Neural progenitor cell (in vitro differentiated cells): ENCODE measurements at regions not wholly inside any gene's neighbourhood (a gene's known extent, or its start where the extent isn't known, plus 50 kb on each side); places are given as distances from the start of the nearest gene placed in this dataset.
"Not testable (repeated sequence)": the region's sequence is repeated elsewhere in the genome, so short reads cannot be mapped to it uniquely, and the experiment has no call there.

Experiments
- DNase-seq: peaks from one replicate; pipeline ENCODE4 v3.0.0-alpha.2; 2016; ENCODE audit warnings: low spot score
- H2AFZ ChIP-seq: fragments of 200-600 bp; sonication (generic); replicated peaks from 2 replicates; pipeline ENCODE4 v1.6.1; 2016; ENCODE audit warnings: antibody characterized with exemption
- H3F3A ChIP-seq: fragments of 200-600 bp; sonication (generic); 2 replicates; pipeline ENCODE4 v1.6.1; 2016; ENCODE audit warnings: antibody characterized with exemption, low read depth
- H3K27ac ChIP-seq: fragments of 200-600 bp; sonication (generic); 2 replicates; pipeline ENCODE4 v1.5.1; 2016; ENCODE audit warnings: mild to moderate bottlenecking
- H3K27me3 ChIP-seq: fragments of 200-600 bp; sonication (generic); 2 replicates; pipeline ENCODE4 v1.6.1; 2016; ENCODE audit warnings: mild to moderate bottlenecking, moderate library complexity
- H3K36me3 ChIP-seq: fragments of 200-600 bp; sonication (generic); 2 replicates; pipeline ENCODE4 v1.5.1; 2016
- H3K4me1 ChIP-seq: fragments of 200-600 bp; sonication (generic); 2 replicates; pipeline ENCODE4 v1.6.1; 2016; ENCODE audit warnings: mixed run types
- H3K4me2 ChIP-seq: fragments of 200-600 bp; sonication (generic); 2 replicates; pipeline ENCODE4 v1.6.1; 2016
- H3K4me3 ChIP-seq: fragments of 200-600 bp; sonication (generic); 2 replicates; pipeline ENCODE4 v1.5.1; 2016
- H3K79me2 ChIP-seq: fragments of 200-600 bp; sonication (generic); 2 replicates; pipeline ENCODE4 v1.6.1; 2016; ENCODE audit warnings: low read depth
- H3K9ac ChIP-seq: fragments of 200-600 bp; sonication (generic); 2 replicates; pipeline ENCODE4 v1.6.1; 2016
- H3K9me3 ChIP-seq: fragments of 200-600 bp; sonication (generic); 2 replicates; pipeline ENCODE4 v1.5.1; 2016; ENCODE audit warnings: low read depth
- H4K20me1 ChIP-seq: fragments of 200-600 bp; sonication (generic); 2 replicates; pipeline ENCODE4 v1.6.1; 2016; ENCODE audit warnings: low read depth
- H3K27ac Mint-ChIP-seq: 3 replicates; pipeline ENCODE4 v1.8.0; 2021; ENCODE audit warnings: mixed read lengths
- H3K27me3 Mint-ChIP-seq: 2 replicates; pipeline ENCODE4 v1.8.0; 2022; ENCODE audit warnings: low read depth, mild to moderate bottlenecking, inconsistent platforms, moderate library complexity, mixed read lengths; ENCODE audit not compliant: insufficient read depth
- H3K36me3 Mint-ChIP-seq: 3 replicates; pipeline ENCODE4 v1.8.0; 2021; ENCODE audit warnings: mixed read lengths
- H3K4me1 Mint-ChIP-seq: 3 replicates; pipeline ENCODE4 v1.8.0; 2021; ENCODE audit warnings: mixed read lengths
- H3K4me3 Mint-ChIP-seq: 3 replicates; pipeline ENCODE4 v1.8.0; 2021; ENCODE audit warnings: mild to moderate bottlenecking, moderate library complexity, mixed read lengths
- H3K9me3 Mint-ChIP-seq: 3 replicates; pipeline ENCODE4 v1.8.0; 2020; ENCODE audit warnings: mixed read lengths
- CTCF ChIP-seq: fragments of 200-600 bp; sonication (generic); IDR thresholded peaks from 2 replicates; pipeline ENCODE4 v1.5.1; 2017; ENCODE audit warnings: antibody characterized with exemption, mild to moderate bottlenecking
- EZH2 ChIP-seq: fragments of 200-600 bp; sonication (generic); IDR thresholded peaks from 2 replicates; pipeline ENCODE4 v1.6.1; 2017; ENCODE audit warnings: antibody characterized with exemption, mild to moderate bottlenecking, moderate library complexity
- EZH2phosphoT487 ChIP-seq: fragments of 200-600 bp; sonication (generic); IDR thresholded peaks from 2 replicates; pipeline ENCODE4 v1.6.1; 2017; ENCODE audit warnings: antibody characterized with exemption

- Mint-ChIP-seq H3K4me3 (no peak overlapping the region), H3K9me3 (no peaks in the 10 kb centered on the region), H3K36me3 (no peaks in the 10 kb centered on the region), H3K27ac (no peak overlapping the region), H3K4me1 (peaks cover 30% of the 10 kb centered on the region), H3K27me3 (peaks cover 3% of the 10 kb centered on the region)
- Histone ChIP-seq H3F3A (peaks cover 20% of the 10 kb centered on the region), H3K4me2 (peak overlapping the region; percentile 62), H3K27ac (no peak overlapping the region), H3K4me3 (no peak overlapping the region), H3K79me2 (no peaks in the 10 kb centered on the region), H3K9me3 (no peaks in the 10 kb centered on the region), H3K27me3 (no peaks in the 10 kb centered on the region), H2AFZ (peak overlapping the region; percentile 59), H4K20me1 (no peaks in the 10 kb centered on the region), H3K4me1 (peaks cover 48% of the 10 kb centered on the region), H3K36me3 (no peaks in the 10 kb centered on the region), H3K9ac (no peak overlapping the region)
- TF ChIP-seq EZH2phosphoT487 (no peak), EZH2 (no peak), CTCF (no peak)
- DNase-seq, result no peak
Observed at GRCh38 chr3:181917027-181917426, 205.3 kb downstream of the SOX2 start.

GRCh38 chr3:181919375-181919774 lies 207.7 kb downstream of the SOX2 start:
- no peak overlapping the region for H3K27ac Mint-ChIP-seq
- no peak overlapping the region for H2AFZ ChIP-seq
- H3K36me3 ChIP-seq, result no peaks in the 10 kb centered on the region
- no peaks in the 10 kb centered on the region for H3K36me3 Mint-ChIP-seq
- no peak for TF ChIP-seq EZH2phosphoT487
- H3K27ac ChIP-seq, result no peak overlapping the region
- H3K9me3 Mint-ChIP-seq, result peaks cover 6% of the 10 kb centered on the region
- H3K27me3 Mint-ChIP-seq, result peaks cover 3% of the 10 kb centered on the region
- H3F3A ChIP-seq, result peaks cover 15% of the 10 kb centered on the region
- no peaks in the 10 kb centered on the region for H3K27me3 ChIP-seq
- H3K4me2 ChIP-seq, result no peak overlapping the region
- peaks cover 48% of the 10 kb centered on the region for H3K4me1 ChIP-seq
- peaks cover 30% of the 10 kb centered on the region for H3K4me1 Mint-ChIP-seq
- no peak for DNase-seq
- no peak overlapping the region for H3K4me3 Mint-ChIP-seq
- H4K20me1 ChIP-seq, result no peaks in the 10 kb centered on the region
- no peaks in the 10 kb centered on the region for H3K79me2 ChIP-seq
- H3K9me3 ChIP-seq, result no peaks in the 10 kb centered on the region
- no peak overlapping the region for H3K9ac ChIP-seq
- no peak overlapping the region for H3K4me3 ChIP-seq

- TF ChIP-seq CTCF (no peak), EZH2phosphoT487 (no peak), EZH2 (no peak)
- no peaks in the 10 kb centered on the region for H3K36me3 Mint-ChIP-seq
- no peaks in the 10 kb centered on the region for H3K79me2 ChIP-seq
Observed at GRCh38 chr3:181920409-181920808, 208.7 kb downstream of the SOX2 start.

GRCh38 chr3:181921220-181921619 lies 209.5 kb downstream of the SOX2 start:
- Histone ChIP-seq H3K4me3 (no peak overlapping the region), H3K9ac (no peak overlapping the region), H3K4me1 (peaks cover 30% of the 10 kb centered on the region), H3K36me3 (no peaks in the 10 kb centered on the region), H3K4me2 (no peak overlapping the region), H4K20me1 (no peaks in the 10 kb centered on the region), H3K79me2 (no peaks in the 10 kb centered on the region), H3K27me3 (no peaks in the 10 kb centered on the region), H2AFZ (peak overlapping the region; percentile 46), H3K9me3 (no peaks in the 10 kb centered on the region), H3K27ac (no peak overlapping the region), H3F3A (peaks cover 6% of the 10 kb centered on the region)
- peaks cover 16% of the 10 kb centered on the region for H3K9me3 Mint-ChIP-seq
- no peak for DNase-seq
- peaks cover 3% of the 10 kb centered on the region for H3K27me3 Mint-ChIP-seq
- TF ChIP-seq CTCF (no peak), EZH2phosphoT487 (no peak), EZH2 (no peak)
- H3K27ac Mint-ChIP-seq, result no peak overlapping the region
- H3K4me3 Mint-ChIP-seq, result no peak overlapping the region
- no peaks in the 10 kb centered on the region for H3K36me3 Mint-ChIP-seq
- peaks cover 18% of the 10 kb centered on the region for H3K4me1 Mint-ChIP-seq

More at GRCh38 chr3:181920409-181920808, 208.7 kb downstream of the SOX2 start:
- H3K27me3 ChIP-seq, result no peaks in the 10 kb centered on the region
- no peak overlapping the region for H3K4me2 ChIP-seq
- Mint-ChIP-seq H3K4me1 (peaks cover 27% of the 10 kb centered on the region), H3K4me3 (no peak overlapping the region), H3K27ac (peak overlapping the region; percentile 39), H3K27me3 (peaks cover 3% of the 10 kb centered on the region), H3K9me3 (peaks cover 12% of the 10 kb centered on the region)
- no peaks in the 10 kb centered on the region for H4K20me1 ChIP-seq
- H3K9me3 ChIP-seq, result no peaks in the 10 kb centered on the region
- H3K4me1 ChIP-seq, result peaks cover 38% of the 10 kb centered on the region
- DNase-seq, result no peak
- no peaks in the 10 kb centered on the region for H3K36me3 ChIP-seq
- H3K4me3 ChIP-seq, result no peak overlapping the region
- H3F3A ChIP-seq, result peaks cover 11% of the 10 kb centered on the region
- H3K27ac ChIP-seq, result no peak overlapping the region
- H2AFZ ChIP-seq, result no peak overlapping the region
- H3K9ac ChIP-seq, result no peak overlapping the region

- not testable (repeated sequence) for H3K4me3 Mint-ChIP-seq, H3K27me3 Mint-ChIP-seq, H3K4me1 Mint-ChIP-seq, H4K20me1 ChIP-seq, H3K9ac ChIP-seq, H3K36me3 ChIP-seq, DNase-seq, H3K27me3 ChIP-seq, H3K4me2 ChIP-seq, H3K9me3 ChIP-seq, H3K27ac ChIP-seq, H3K79me2 ChIP-seq, H3K4me3 ChIP-seq, H3F3A ChIP-seq, H2AFZ ChIP-seq, H3K27ac Mint-ChIP-seq, H3K36me3 Mint-ChIP-seq
- H3K9me3 Mint-ChIP-seq, result peaks cover 33% of the 10 kb centered on the region
- H3K4me1 ChIP-seq, result peaks cover 10% of the 10 kb centered on the region
Observed at GRCh38 chr3:181925841-181926240, 214.1 kb downstream of the SOX2 start.
